ENCODE measurements at regions not wholly inside any gene's neighbourhood (a gene's known extent, or its start where the extent isn't known, plus 50 kb on each side); places are given as distances from the start of the nearest gene placed in this dataset.

DNA sequence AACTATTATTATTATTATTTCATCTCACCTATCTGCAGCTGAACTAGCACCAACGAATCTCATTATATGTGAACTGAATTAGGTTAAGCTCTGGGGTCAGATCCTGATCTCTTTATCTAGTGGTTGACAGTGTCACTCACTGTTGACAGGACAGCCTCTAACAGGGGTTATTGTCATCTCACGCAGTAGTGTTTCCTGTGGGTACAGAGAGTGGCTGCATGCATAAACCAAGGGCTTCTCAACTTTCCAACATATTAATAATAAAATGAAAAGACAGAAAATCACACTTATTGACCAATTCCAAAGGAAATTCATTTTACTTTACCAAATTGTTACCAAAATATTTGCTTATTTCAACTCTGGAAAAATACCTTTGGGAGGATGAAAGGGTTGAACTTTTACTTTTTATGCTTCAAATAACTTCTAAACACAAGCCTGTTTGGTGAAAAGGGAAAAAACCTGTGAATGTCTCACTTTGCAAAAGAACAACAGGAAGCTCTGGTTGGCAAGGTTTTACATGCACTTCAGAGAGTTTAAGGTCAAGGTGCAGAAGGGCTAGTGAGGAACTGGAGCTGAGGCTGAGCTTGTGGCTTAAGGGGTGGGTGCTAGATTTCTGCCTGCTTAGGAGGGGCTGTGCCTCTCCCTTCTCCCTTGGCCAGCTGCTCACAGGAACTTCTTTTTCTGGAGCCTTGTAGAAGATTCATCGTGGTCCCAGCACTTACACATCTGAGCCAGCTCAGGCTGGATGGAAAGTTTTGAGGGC is 72.6 kb downstream of the CTAGE1 start:
- Histone ChIP-seq H3K9me3 (no peaks in the 10 kb centered on the region), H3K27me3 (replicated peaks; ENCODE audit: insufficient read depth) (no peaks in the 10 kb centered on the region), H3K36me3 (no peaks in the 10 kb centered on the region), H3K4me3 (no peak overlapping the region), H3K4me1 (ENCODE audit: control insufficient read depth in 1 of 2, low read depth in 2 of 2) (peaks cover 18 to 54% of the 10 kb centered on the region in 2 donors), H3K27ac (peak overlapping the region; percentile 94 to 98)
- ATAC-seq (ENCODE audit: insufficient number of reproducible peaks, low FRiP score, low read depth): no peak
- TF ChIP-seq, protein P1, sequence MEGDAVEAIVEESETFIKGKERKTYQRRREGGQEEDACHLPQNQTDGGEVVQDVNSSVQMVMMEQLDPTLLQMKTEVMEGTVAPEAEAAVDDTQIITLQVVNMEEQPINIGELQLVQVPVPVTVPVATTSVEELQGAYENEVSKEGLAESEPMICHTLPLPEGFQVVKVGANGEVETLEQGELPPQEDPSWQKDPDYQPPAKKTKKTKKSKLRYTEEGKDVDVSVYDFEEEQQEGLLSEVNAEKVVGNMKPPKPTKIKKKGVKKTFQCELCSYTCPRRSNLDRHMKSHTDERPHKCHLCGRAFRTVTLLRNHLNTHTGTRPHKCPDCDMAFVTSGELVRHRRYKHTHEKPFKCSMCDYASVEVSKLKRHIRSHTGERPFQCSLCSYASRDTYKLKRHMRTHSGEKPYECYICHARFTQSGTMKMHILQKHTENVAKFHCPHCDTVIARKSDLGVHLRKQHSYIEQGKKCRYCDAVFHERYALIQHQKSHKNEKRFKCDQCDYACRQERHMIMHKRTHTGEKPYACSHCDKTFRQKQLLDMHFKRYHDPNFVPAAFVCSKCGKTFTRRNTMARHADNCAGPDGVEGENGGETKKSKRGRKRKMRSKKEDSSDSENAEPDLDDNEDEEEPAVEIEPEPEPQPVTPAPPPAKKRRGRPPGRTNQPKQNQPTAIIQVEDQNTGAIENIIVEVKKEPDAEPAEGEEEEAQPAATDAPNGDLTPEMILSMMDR (IDR thresholded peaks at IDR 0.05): no peak
- no peak for DNase-seq (ENCODE audit: low spot score)

DNA sequence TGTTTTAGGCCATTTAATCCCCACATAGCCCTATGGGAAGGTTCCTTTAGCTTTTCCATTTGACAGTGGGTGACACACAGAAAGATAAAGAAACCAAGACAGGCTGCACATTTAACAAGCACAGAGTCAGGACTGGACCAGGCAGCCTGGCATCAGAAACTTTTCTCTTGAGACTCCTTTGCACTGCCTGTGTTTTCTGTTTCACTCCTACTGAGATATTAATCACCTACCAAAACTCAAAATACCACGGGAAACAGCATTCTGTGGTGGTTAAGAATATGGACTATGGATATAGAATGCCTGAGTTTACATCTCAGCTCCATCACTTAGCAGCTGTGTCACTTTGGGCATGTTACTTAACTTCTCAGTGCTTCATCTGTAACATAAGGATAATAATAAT is 73.3 kb downstream of the CTAGE1 start:
- Histone ChIP-seq H3K27me3 (replicated peaks; ENCODE audit: insufficient read depth) (no peaks in the 10 kb centered on the region), H3K36me3 (no peaks in the 10 kb centered on the region), H3K4me1 (ENCODE audit: control insufficient read depth in 1 of 2, low read depth in 2 of 2) (peaks cover 16 to 50% of the 10 kb centered on the region in 2 donors), H3K4me3 (no peak overlapping the region), H3K9me3 (no peaks in the 10 kb centered on the region), H3K27ac (no peak overlapping the region)
- DNase-seq (ENCODE audit: low spot score) (no peak), ATAC-seq (ENCODE audit: insufficient number of reproducible peaks, low FRiP score, low read depth) (no peak)
- TF ChIP-seq, protein P1 (IDR thresholded peaks at IDR 0.05): no peak

DNA sequence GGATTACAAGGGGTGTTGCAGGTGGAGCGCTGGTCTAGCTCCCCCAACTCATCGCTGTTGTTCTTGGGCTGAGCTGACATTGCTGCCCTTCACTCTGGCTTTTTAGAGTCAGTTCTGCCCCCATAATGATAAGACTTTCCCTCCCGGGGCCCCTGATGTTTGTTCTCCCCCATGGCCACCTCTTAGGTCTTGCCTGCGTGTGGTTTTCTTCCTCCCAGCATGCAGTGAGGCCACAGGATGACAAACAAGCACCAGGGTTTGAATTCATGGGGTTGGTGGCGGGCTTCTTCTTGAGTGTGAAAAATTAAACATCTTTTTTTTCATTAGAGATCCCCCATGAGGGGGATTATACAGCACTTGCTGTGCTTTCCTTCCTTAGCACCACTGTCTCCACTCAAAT is 74.1 kb downstream of the CTAGE1 start:
- H3K4me3 ChIP-seq: no peak overlapping the region
- DNase-seq (ENCODE audit: low spot score) (no peak), ATAC-seq (ENCODE audit: insufficient number of reproducible peaks, low FRiP score, low read depth) (no peak)
- H3K27ac ChIP-seq: no peak overlapping the region
- H3K4me1 ChIP-seq (ENCODE audit: control insufficient read depth in 1 of 2, low read depth in 2 of 2): peaks cover 16 to 44% of the 10 kb centered on the region in 2 donors
- H3K36me3 ChIP-seq: no peaks in the 10 kb centered on the region
- H3K9me3 ChIP-seq: no peaks in the 10 kb centered on the region
- no peaks in the 10 kb centered on the region for H3K27me3 ChIP-seq (replicated peaks; ENCODE audit: insufficient read depth)
- TF ChIP-seq, protein P1 (IDR thresholded peaks at IDR 0.05): no peak

DNA sequence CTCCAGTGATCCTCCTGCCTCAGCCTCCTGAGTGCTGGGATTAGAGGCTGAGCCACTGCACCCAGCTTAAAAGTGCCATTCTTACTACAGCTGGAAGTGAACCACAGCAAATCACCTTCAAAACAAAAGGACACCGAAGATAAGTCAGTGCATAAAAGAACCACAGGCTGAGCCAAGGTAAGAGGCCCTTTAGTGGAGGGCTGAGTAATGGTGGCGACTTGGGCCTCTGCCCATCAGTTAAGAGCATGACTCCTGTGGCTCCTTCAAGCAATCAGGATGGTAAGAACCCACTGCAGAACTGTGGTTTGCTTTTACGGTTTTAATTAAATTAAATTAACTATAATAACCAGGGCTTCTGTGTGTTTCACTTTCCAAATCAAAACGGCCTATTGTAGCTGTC is 75.1 kb downstream of the CTAGE1 start:
- H3K4me1 ChIP-seq (ENCODE audit: control insufficient read depth in 1 of 2, low read depth in 2 of 2): peaks cover 23 to 54% of the 10 kb centered on the region in 2 donors
- H3K4me3 ChIP-seq: no peak overlapping the region
- H3K36me3 ChIP-seq: no peaks in the 10 kb centered on the region
- H3K9me3 ChIP-seq: no peaks in the 10 kb centered on the region
- H3K27me3 ChIP-seq (replicated peaks; ENCODE audit: insufficient read depth): no peaks in the 10 kb centered on the region
- TF ChIP-seq, protein P1 (IDR thresholded peaks at IDR 0.05): no peak
- H3K27ac ChIP-seq: no peak overlapping the region
- no peak for DNase-seq (ENCODE audit: low spot score)
- ATAC-seq (ENCODE audit: insufficient number of reproducible peaks, low FRiP score, low read depth): no peak

DNA sequence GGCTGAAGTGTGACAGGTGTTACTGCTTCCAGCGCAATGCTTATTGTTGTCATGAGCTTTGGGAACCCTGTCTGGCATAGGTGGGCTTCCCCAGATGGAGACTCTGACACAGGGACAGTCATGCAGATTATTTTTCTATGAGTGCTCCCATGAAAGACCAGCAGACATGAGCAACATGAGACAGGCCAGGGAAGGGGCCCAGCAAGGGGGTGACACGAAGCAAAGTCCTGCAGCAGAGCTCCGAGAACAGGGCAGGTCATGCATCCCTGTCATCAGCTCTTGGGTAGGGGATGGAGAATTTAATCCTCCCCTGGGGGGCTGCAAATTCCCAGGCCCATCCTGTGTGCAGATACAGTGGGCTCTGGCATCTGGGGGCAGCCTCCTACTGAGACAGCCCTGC is 77.4 kb downstream of the CTAGE1 start:
- ATAC-seq (ENCODE audit: insufficient number of reproducible peaks, low FRiP score, low read depth) (no peak), DNase-seq (ENCODE audit: low spot score) (no peak)
- Histone ChIP-seq H3K36me3 (no peaks in the 10 kb centered on the region), H3K4me3 (no peak overlapping the region), H3K9me3 (no peaks in the 10 kb centered on the region), H3K27ac (no peak overlapping the region), H3K4me1 (ENCODE audit: control insufficient read depth in 1 of 2, low read depth in 2 of 2) (peaks cover 19 to 56% of the 10 kb centered on the region in 2 donors), H3K27me3 (replicated peaks; ENCODE audit: insufficient read depth) (no peaks in the 10 kb centered on the region)
- TF ChIP-seq, protein P1 (IDR thresholded peaks at IDR 0.05): no peak
